Activated naive CD8-positive, alpha-beta T cell (primary cell): ENCODE measurements at regions not wholly inside any gene's neighbourhood (a gene's known extent, or its start where the extent isn't known, plus 50 kb on each side); places are given as distances from the start of the nearest gene placed in this dataset.
"Not testable (repeated sequence)": the region's sequence is repeated elsewhere in the genome, so short reads cannot be mapped to it uniquely, and the experiment has no call there.

ENCODE experiments used
- H3K27ac Mint-ChIP-seq: one replicate; pipeline ENCODE4 v1.8.0; 2021; ENCODE audit warnings: mixed read lengths
- H3K27me3 Mint-ChIP-seq: one replicate; pipeline ENCODE4 v1.8.0; 2021; ENCODE audit warnings: mixed read lengths
- H3K36me3 Mint-ChIP-seq: one replicate; pipeline ENCODE4 v1.8.0; 2021; ENCODE audit warnings: mixed read lengths
- H3K4me1 Mint-ChIP-seq: one replicate; pipeline ENCODE4 v1.8.0; 2021; ENCODE audit warnings: low read depth, mixed read lengths
- H3K4me3 Mint-ChIP-seq: one replicate; pipeline ENCODE4 v1.8.0; 2021; ENCODE audit warnings: mild to moderate bottlenecking, mixed read lengths
- H3K9me3 Mint-ChIP-seq: one replicate; pipeline ENCODE4 v1.8.0; 2021; ENCODE audit warnings: low read depth, mixed read lengths

DNA sequence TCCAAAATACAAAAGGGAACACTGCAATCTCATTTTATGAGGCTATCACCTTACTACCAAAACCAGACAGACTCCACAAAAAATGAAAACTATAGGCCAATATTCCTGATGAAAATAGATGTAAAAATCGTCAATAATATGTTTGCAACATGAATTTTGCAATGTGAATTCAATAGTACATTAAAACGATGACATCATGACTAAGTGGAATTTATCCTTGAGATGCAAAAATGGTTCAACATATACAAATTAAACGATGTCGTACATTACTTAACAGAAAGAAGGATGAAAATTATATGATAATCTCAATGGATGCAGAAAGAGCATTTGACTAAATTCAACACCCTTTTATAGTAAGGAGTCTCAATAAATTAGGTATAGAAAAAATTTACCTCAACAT lies 123.0 kb downstream of the AREG start:
- Mint-ChIP-seq H3K27me3 (peaks cover 2% of the 10 kb centered on the region), H3K4me1 (no peaks in the 10 kb centered on the region), H3K27ac (no peak overlapping the region), H3K4me3 (no peak overlapping the region), H3K9me3 (peaks cover 10% of the 10 kb centered on the region), H3K36me3 (peaks cover 3% of the 10 kb centered on the region)

- Mint-ChIP-seq H3K9me3 (peaks cover 10% of the 10 kb centered on the region), H3K27ac (no peak overlapping the region), H3K36me3 (peaks cover 3% of the 10 kb centered on the region), H3K4me3 (no peak overlapping the region), H3K27me3 (no peaks in the 10 kb centered on the region), H3K4me1 (no peaks in the 10 kb centered on the region)
Measured at GRCh38 chr4:74570095-74570494, 125.2 kb downstream of the AREG start.

DNA sequence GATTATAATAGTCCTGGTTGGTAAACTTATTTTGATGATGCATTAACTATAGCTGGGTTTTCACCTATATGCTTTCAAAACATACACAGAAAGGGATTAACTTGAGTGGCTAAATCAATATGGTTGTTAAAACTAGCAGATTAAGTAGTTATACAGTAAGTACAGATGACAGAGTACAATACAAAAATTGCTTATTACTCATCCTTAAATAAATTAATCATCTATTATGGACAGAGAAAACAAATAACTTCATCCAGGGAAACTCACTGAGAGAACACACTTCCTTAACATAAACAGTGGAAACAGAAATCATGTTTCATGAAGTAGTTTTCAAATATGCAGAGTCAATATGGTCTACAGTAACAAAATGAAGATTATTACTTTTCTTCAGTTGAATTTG lies 133.4 kb downstream of the AREG start:
- no peaks in the 10 kb centered on the region for H3K4me1 Mint-ChIP-seq
- no peaks in the 10 kb centered on the region for H3K36me3 Mint-ChIP-seq
- H3K27ac Mint-ChIP-seq: no peak overlapping the region
- H3K27me3 Mint-ChIP-seq: peaks cover 5% of the 10 kb centered on the region
- H3K4me3 Mint-ChIP-seq: no peak overlapping the region
- no peaks in the 10 kb centered on the region for H3K9me3 Mint-ChIP-seq

DNA sequence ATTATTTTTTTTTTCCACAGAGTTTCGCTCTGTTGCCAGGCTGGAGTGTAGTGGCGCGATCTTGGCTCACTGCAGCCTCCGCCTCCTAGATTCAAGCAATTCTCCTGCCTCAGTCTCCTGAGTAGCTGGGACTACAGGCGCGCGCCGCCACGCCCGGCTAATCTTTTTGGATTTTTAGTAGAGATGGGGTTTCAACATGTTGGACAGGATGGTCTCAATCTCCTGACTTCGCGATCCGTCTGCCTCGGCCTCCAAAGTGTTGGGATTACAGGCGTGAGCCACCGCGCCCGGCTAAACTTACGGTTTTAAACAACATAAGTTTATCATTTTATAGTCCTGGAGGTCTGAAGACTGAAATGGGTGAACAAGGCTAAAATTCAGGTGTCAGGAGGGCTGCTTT lies 133.9 kb downstream of the AREG start:
- H3K27ac Mint-ChIP-seq, H3K4me1 Mint-ChIP-seq, H3K27me3 Mint-ChIP-seq, H3K4me3 Mint-ChIP-seq, H3K36me3 Mint-ChIP-seq, H3K9me3 Mint-ChIP-seq: not testable (repeated sequence)

DNA sequence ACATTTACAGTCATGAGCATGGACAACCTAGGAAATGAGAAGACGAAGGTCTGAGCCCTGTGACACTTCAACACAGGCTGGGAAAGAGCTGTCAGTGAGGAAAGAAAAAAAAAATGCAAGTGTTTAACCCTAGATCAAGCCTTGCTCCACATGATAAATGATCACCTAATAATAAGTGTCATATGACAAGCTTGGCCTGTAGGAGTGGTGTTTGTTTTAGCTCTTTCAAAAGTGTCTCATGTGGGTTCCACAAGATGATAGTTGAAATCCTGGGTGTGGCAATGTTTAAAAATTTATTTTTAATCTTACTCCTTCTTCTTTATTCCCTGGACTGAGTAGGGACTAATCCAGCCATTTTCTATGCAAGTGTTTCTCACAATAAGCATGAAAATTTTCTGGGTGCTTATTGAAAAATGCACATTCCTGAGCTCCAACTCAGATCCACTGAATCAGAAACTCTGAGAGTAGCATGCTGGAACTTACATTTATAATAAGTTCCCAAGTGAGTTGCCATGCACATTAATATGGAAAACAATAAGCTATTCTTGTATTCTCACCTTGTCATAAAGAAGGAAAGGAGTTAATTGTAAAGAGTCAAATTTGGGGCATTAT lies 138.3 kb downstream of the AREG start:
- H3K27me3 Mint-ChIP-seq: peaks cover 4% of the 10 kb centered on the region
- H3K4me1 Mint-ChIP-seq: no peaks in the 10 kb centered on the region
- no peaks in the 10 kb centered on the region for H3K9me3 Mint-ChIP-seq
- no peak overlapping the region for H3K27ac Mint-ChIP-seq
- H3K4me3 Mint-ChIP-seq: no peak overlapping the region
- H3K36me3 Mint-ChIP-seq: no peaks in the 10 kb centered on the region

DNA sequence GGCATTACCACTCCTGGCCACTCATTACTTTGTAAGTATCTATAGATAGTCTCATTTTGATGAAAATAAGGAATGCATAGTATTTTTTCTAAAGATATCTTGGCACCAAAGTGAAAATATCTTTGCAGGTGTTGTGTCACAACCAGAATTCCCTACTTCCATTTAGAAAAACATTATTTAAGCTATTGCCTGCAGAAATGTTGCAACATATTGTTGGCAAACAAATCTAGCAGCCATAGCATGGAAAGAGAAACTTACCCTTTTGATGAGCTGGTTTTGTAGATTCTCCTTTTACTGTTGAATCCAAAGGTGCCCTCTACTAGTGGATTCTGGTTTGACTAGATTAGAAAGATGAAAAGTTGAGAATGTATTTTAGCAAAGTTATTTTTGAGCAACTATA lies 138.8 kb downstream of the AREG start:
- H3K27ac Mint-ChIP-seq: no peak overlapping the region
- H3K4me3 Mint-ChIP-seq: no peak overlapping the region
- H3K36me3 Mint-ChIP-seq: no peaks in the 10 kb centered on the region
- H3K4me1 Mint-ChIP-seq: no peaks in the 10 kb centered on the region
- no peaks in the 10 kb centered on the region for H3K27me3 Mint-ChIP-seq
- no peaks in the 10 kb centered on the region for H3K9me3 Mint-ChIP-seq

GRCh38 chr4:74588350-74588749 lies 143.4 kb downstream of the AREG start:
- no peaks in the 10 kb centered on the region for H3K4me1 Mint-ChIP-seq
- H3K27me3 Mint-ChIP-seq: no peaks in the 10 kb centered on the region
- H3K27ac Mint-ChIP-seq: no peak overlapping the region
- H3K9me3 Mint-ChIP-seq: no peaks in the 10 kb centered on the region
- H3K4me3 Mint-ChIP-seq: no peak overlapping the region
- no peaks in the 10 kb centered on the region for H3K36me3 Mint-ChIP-seq

DNA sequence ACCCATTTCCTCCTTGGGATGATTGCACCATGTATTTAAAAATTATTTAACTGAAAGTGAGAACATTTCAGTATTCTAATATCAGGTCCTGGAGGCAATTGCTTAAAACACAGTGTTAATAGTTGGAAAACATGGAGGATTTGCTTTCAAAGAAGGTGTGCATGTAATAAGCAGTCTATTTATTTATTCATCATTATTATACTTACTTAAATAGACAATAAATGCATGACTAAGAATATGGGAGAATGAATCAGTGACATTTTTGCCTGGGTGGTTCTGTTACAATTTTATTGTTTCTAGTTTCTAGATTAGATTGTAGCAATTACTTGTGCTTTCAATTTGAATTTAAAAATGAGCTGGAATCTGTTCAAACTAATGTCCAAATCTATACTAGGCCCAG lies 145.5 kb downstream of the AREG start:
- Mint-ChIP-seq H3K4me3 (no peak overlapping the region), H3K27me3 (no peaks in the 10 kb centered on the region), H3K36me3 (no peaks in the 10 kb centered on the region), H3K4me1 (no peaks in the 10 kb centered on the region), H3K27ac (no peak overlapping the region), H3K9me3 (no peaks in the 10 kb centered on the region)

- peaks cover 3% of the 10 kb centered on the region for H3K27me3 Mint-ChIP-seq
- H3K4me3 Mint-ChIP-seq: no peak overlapping the region
- no peaks in the 10 kb centered on the region for H3K9me3 Mint-ChIP-seq
- no peaks in the 10 kb centered on the region for H3K4me1 Mint-ChIP-seq
- H3K27ac Mint-ChIP-seq: no peak overlapping the region
- peaks cover 4% of the 10 kb centered on the region for H3K36me3 Mint-ChIP-seq
Measured at GRCh38 chr4:74598611-74599325, 153.8 kb downstream of the AREG start.

DNA sequence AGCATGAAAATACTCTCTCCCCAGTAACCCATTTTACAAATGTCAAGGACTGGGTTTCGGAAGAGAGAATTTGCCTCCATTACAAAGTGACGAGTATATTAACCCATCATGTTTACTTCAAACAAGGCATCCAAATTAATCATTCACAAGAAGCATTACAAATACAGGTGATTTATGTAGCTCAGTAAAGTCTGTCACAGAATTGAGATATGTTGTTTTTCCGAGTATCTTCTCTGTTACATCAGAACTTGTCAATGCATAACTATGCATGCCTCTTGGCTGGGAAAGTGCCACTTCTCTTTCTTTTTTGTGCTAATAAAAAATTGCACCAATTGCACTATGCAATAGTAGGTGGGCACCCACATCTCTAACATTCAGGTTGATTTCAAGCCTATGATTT lies 158.2 kb downstream of the AREG start:
- H3K4me3 Mint-ChIP-seq: no peak overlapping the region
- H3K27ac Mint-ChIP-seq: no peak overlapping the region
- H3K27me3 Mint-ChIP-seq: no peaks in the 10 kb centered on the region
- H3K4me1 Mint-ChIP-seq: no peaks in the 10 kb centered on the region
- no peaks in the 10 kb centered on the region for H3K9me3 Mint-ChIP-seq
- H3K36me3 Mint-ChIP-seq: no peaks in the 10 kb centered on the region

- Mint-ChIP-seq H3K27me3 (no peaks in the 10 kb centered on the region), H3K4me1 (no peaks in the 10 kb centered on the region), H3K27ac (no peak overlapping the region), H3K9me3 (no peaks in the 10 kb centered on the region), H3K4me3 (no peak overlapping the region), H3K36me3 (no peaks in the 10 kb centered on the region)
Measured at GRCh38 chr4:74608151-74608949, 163.4 kb downstream of the AREG start.

- Mint-ChIP-seq H3K4me1 (no peaks in the 10 kb centered on the region), H3K9me3 (no peaks in the 10 kb centered on the region), H3K27me3 (no peaks in the 10 kb centered on the region), H3K27ac (no peak overlapping the region), H3K36me3 (no peaks in the 10 kb centered on the region), H3K4me3 (no peak overlapping the region)
Measured at GRCh38 chr4:74610491-74610890, 165.6 kb downstream of the AREG start.

- no peaks in the 10 kb centered on the region for H3K4me1 Mint-ChIP-seq
- H3K4me3 Mint-ChIP-seq: no peak overlapping the region
- no peak overlapping the region for H3K27ac Mint-ChIP-seq
- no peaks in the 10 kb centered on the region for H3K36me3 Mint-ChIP-seq
- H3K9me3 Mint-ChIP-seq: no peaks in the 10 kb centered on the region
- H3K27me3 Mint-ChIP-seq: no peaks in the 10 kb centered on the region
Measured at GRCh38 chr4:74612837-74613236, 167.9 kb downstream of the AREG start.

- Mint-ChIP-seq H3K4me3 (no peak overlapping the region), H3K27ac (no peak overlapping the region), H3K36me3 (no peaks in the 10 kb centered on the region), H3K9me3 (no peaks in the 10 kb centered on the region), H3K4me1 (no peaks in the 10 kb centered on the region), H3K27me3 (no peaks in the 10 kb centered on the region)
Measured at GRCh38 chr4:74613266-74613665, 168.3 kb downstream of the AREG start.

- H3K4me3 Mint-ChIP-seq: no peak overlapping the region
- peaks cover 2% of the 10 kb centered on the region for H3K36me3 Mint-ChIP-seq
Measured at GRCh38 chr4:74615411-74615810, 170.5 kb downstream of the AREG start.

More at GRCh38 chr4:74615411-74615810, 170.5 kb downstream of the AREG start:
- Mint-ChIP-seq H3K27ac (no peak overlapping the region), H3K27me3 (peaks cover 2% of the 10 kb centered on the region), H3K4me1 (no peaks in the 10 kb centered on the region), H3K9me3 (no peaks in the 10 kb centered on the region)
